C4-2B (cell line): ENCODE measurements at regions not wholly inside any gene's neighbourhood (a gene's known extent, or its start where the extent isn't known, plus 50 kb on each side); places are given as distances from the start of the nearest gene placed in this dataset.
"Not testable (repeated sequence)": the region's sequence is repeated elsewhere in the genome, so short reads cannot be mapped to it uniquely, and the experiment has no call there.

Source experiments
- H3K27ac ChIP-seq: fragments of 450-650 bp; 2 replicates; pipeline ENCODE4 v1.5.1; 2017
- ZFX ChIP-seq: fragments of 450-650 bp; IDR thresholded peaks from 2 replicates; pipeline ENCODE4 v1.6.1; 2017
- TF ChIP-seq, protein P1 (sequence below): fragments of 450-650 bp; conservative IDR thresholded peaks from 2 replicates; pipeline ENCODE4 v1.5.1; 2017; ENCODE audit warnings: mild to moderate bottlenecking

DNA sequence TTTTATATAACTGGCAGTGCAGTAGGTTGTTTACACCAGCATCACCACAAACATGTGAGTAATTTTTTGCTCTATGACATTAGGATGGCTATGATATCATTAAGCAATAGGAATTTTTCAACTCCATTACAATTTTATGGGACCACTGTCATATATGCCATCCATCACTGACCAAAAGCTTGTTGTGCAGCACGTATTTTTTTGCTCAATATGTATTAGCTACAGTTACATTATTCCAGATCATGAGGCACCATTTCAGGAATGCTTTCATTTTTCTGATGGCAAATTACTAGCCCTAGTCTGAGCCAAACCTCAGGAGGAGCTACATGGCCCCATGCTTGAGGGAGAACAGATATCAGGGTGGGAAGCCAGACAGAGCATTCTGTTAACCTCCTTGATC lies 56.8 kb upstream of the DCLK2 start:
- H3K27ac ChIP-seq, result no peak overlapping the region
- TF ChIP-seq ZFX, result no peak
- TF ChIP-seq, protein P1, sequence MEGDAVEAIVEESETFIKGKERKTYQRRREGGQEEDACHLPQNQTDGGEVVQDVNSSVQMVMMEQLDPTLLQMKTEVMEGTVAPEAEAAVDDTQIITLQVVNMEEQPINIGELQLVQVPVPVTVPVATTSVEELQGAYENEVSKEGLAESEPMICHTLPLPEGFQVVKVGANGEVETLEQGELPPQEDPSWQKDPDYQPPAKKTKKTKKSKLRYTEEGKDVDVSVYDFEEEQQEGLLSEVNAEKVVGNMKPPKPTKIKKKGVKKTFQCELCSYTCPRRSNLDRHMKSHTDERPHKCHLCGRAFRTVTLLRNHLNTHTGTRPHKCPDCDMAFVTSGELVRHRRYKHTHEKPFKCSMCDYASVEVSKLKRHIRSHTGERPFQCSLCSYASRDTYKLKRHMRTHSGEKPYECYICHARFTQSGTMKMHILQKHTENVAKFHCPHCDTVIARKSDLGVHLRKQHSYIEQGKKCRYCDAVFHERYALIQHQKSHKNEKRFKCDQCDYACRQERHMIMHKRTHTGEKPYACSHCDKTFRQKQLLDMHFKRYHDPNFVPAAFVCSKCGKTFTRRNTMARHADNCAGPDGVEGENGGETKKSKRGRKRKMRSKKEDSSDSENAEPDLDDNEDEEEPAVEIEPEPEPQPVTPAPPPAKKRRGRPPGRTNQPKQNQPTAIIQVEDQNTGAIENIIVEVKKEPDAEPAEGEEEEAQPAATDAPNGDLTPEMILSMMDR, result no peak

DNA sequence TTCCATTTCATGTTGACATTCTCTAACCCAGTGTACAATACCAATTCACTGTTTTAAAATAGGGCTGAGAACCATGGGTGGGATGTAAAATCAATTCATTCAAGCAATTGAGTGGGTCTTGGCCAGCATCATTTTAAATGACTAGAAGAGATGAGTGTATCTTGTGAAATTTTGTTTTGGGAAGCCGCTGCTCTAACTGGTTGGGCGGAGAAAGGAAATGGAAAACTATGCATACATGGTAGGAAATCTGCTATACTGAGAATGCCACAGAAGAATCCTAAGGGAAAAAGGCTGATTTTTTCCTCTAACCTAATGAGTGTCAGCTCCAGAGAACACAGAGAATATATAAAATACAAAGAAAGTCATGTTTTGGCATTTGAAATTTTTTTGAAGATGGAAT lies 54.8 kb upstream of the DCLK2 start:
- TF ChIP-seq ZFX, result no peak
- TF ChIP-seq, protein P1, result no peak
- no peak overlapping the region for H3K27ac ChIP-seq

DNA sequence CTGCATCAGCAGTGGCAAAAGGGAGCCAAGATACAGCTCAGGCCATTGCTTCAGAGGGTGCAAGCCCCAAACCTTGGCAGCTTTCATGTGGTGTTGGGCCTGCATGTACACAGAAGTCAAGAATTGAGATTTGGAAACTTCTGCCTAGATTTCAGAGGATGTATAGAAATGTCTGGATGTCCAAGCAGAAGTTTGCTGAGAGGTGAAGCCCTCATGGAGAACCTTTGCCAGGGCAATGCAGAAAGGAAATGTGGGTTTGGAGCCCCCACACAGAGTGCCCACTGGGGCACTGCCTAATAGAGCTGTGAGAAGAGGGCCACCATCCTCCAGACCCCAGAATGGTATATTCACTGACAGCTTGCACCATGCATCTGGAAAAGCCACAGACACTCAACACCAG lies 51.3 kb upstream of the DCLK2 start:
- not testable (repeated sequence) for H3K27ac ChIP-seq
